Frontal cortex (tissue), 3 donors: ENCODE measurements at regions not wholly inside any gene's neighbourhood (a gene's known extent, or its start where the extent isn't known, plus 50 kb on each side); places are given as distances from the start of the nearest gene placed in this dataset.
"Not testable (repeated sequence)": the region's sequence is repeated elsewhere in the genome, so short reads cannot be mapped to it uniquely, and the experiment has no call there.

Experiments
- DNase-seq, 2 donors: peaks; one replicate each; pipeline ENCODE4 v3.0.0; 2012; ENCODE audit warnings: low spot score in 2 of 2
- FAIRE-seq: peaks from 2 replicates; lab custom pipeline; 2012; peaks lifted over from hg19 to GRCh38; lab: Jason Lieb, UNC
- donor health status: control.
- donor health status: control.
- donor health status: control.

- no peak for DNase-seq
- FAIRE-seq = no peak
These were observed 337.7 kb upstream of the CTSO start for GRCh38 chr4:156291317-156291716.

- no peak for DNase-seq
These were observed 337.1 kb upstream of the CTSO start for GRCh38 chr4:156290811-156291210.

DNA sequence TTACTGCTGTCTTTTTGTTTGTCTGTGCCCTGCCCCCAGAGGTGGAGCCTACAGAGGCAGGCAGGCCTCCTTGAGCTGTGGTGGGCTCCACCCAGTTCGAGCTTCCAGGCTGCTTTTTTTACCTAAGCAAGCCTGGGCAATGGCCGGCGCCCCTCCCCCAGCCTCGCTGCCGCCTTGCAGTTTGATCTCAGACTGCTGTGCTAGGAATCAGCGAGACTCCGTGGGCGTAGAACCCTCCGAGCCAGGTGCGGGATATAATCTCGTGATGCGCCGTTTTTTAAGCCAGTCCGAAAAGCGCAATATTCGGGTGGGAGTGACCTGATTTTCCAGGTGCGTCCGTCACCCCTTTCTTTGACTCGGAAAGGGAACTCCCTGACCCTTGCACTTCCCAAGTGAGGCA lies 336.4 kb upstream of the CTSO start:
- not testable (repeated sequence) for FAIRE-seq, DNase-seq

More at GRCh38 chr4:156290811-156291210, 337.1 kb upstream of the CTSO start:
- FAIRE-seq = no peak

- FAIRE-seq (no peak), DNase-seq (no peak)
These were observed 327.0 kb upstream of the CTSO start for GRCh38 chr4:156280686-156281085.

GRCh38 chr4:156265407-156265806 lies 311.7 kb upstream of the CTSO start:
- DNase-seq (no peak), FAIRE-seq (no peak)

GRCh38 chr4:156261230-156261629 lies 307.6 kb upstream of the CTSO start:
- DNase-seq = no peak
- FAIRE-seq = no peak

DNA sequence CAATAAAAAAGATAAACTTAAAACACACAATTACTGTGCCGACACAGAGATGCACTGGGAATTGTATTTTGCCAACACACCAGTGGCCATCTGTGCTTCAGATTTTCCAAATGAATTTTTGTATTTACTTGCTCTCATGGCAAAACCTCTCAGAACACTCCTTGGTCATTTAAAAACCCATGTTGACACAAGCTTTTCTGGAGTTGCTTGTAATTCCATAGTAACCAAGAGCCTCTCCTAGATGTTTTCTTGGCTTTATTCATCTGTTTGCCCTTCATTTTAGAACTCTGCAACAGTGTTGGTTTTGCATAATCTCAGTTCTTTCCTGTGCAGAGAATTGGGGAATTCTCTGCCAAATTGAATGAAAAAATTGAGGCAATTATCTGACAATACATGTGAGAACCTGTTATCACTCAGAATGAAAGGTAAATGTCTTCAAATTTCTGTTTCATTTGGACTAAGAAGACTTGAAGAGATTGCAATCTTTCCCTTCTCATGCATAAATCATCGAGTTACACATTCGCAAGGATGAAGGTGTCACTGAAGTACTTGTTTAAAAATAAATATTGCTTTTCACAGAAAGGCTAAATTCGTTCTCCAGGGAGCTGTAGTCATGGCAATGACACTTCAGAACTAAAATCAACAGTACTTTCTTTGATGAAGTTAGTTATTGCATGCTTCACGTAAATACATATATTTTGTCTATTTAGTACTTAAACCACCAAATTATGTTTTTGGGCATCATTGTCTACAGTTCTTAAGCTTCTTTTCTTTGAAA lies 301.8 kb upstream of the CTSO start:
- FAIRE-seq = no peak
- DNase-seq = no peak

DNA sequence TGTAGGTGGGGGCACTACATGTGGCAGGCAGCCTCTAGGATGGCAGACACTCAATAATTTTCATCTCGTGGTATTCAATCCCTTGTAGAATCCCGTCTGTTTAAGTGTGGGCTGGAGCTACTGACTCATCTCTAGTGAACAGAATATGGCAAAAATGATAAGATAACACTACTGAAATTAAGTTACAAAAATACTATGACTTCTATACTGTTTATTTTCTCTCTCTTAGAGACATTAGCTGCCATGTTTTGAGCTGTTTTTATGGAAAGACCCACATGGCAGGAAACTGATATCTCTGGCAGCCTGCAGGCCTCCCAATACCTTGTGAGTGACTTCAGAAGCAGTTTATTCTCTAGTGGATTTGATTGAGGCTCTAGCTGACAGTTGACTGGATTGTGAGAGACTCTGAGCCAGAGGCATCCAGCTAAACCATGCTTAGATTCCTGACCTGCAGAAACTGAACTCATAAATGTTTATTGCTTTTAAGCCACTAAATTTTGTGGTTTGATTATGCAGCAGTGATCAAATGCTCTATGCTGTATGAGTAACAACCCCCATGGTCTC lies 298.8 kb upstream of the CTSO start:
- no peak for FAIRE-seq
- DNase-seq = no peak

DNA sequence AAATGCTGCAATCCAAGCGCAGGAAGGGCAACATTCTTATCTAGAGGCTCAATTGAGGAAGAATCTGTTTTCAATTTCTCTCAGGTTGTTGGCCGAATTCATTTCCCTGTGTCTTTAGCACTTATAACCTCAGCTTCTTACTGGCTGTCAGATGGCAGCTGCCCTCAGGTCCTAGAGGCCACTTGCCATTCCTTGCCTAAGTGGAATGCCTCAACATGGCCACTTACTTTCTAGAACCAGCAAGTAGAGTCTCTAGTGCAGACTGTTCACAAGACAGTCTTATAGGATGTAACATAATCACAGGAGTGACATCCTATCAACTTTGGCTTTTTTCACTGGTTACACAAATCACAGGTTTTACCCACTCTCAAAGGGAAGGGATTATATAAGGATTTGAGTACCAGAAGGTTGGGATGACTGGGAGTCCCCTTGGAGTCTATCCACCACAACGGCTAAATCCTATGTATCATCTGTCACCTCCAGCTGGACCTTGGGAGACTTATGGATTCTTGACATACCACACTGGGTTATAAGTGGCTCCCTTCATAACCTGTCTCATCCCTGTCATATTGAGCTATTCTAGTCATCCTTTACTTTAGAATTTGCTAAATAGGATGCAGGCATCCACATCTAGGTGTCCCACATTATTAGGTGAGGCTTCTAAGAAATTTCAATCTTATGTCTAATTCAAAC lies 297.9 kb upstream of the CTSO start:
- no peak for FAIRE-seq
- DNase-seq = no peak

DNA sequence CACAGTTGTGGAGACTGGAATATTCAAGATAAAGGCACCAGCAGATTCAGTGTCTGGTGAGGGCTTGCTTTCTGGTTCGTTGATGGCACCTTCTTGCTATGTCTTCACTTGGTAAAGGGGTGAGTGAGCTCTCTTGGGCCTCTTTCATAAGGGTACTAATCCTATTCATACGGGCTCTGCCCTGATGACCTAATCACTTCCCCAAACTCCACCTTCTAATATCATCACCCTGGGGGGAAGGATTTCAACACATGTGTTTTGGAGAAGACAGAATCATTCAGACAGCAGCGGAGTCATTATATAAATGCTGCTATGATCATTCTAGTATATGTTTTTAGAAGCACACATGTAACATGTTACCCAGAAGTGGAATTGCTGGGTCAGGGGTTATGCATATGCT lies 295.3 kb upstream of the CTSO start:
- DNase-seq (no peak), FAIRE-seq (no peak)

- DNase-seq (no peak), FAIRE-seq (no peak)
These were observed 293.8 kb upstream of the CTSO start for GRCh38 chr4:156247470-156247869.

- no peak for FAIRE-seq
- DNase-seq = no peak
These were observed 289.3 kb upstream of the CTSO start for GRCh38 chr4:156243015-156243414.

- no peak for DNase-seq
- no peak for FAIRE-seq
These were observed 288.7 kb upstream of the CTSO start for GRCh38 chr4:156242390-156242789.

DNA sequence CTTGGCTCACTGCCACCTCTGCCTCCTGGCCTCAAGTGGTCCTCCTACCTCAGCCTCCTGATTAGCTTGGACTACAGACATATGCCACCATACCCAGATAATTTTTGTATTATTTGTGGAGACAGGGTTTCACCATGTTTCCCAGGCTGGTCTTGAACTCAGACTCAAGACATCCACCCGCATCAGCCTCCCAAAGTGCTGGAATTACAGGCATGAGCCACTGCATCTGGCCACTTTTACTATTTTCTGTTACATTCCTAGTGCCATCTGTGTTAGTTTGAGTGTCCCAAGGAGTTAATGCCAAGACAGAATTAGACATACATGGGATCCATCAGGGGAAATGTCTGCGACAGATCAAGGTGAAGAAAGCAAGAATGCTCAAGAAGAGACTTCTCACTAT lies 288.2 kb upstream of the CTSO start:
- no peak for FAIRE-seq
- DNase-seq = no peak

- no peak for FAIRE-seq
- no peak for DNase-seq
These were observed 284.5 kb upstream of the CTSO start for GRCh38 chr4:156238171-156238570.

GRCh38 chr4:156237231-156237630 lies 283.6 kb upstream of the CTSO start:
- FAIRE-seq = no peak
- no peak for DNase-seq

DNA sequence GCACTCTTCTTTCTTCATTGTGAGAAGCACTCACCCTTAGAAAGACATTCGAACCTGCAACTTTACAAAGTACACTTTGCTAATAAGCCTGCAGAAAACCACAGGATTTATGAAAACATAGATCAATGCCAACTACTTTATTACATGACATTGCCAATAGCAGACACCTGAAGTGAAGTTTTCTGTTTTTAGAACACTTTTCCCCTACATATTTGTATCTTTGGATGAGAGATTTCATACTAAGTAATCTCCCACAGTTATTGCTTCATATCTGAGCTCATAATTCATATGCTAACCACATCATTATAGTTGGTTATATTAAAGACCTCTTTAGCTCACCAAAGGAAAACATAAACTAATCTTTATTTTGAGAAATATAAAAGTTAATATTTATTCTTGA lies 276.5 kb upstream of the CTSO start:
- DNase-seq (no peak), FAIRE-seq (no peak)

DNA sequence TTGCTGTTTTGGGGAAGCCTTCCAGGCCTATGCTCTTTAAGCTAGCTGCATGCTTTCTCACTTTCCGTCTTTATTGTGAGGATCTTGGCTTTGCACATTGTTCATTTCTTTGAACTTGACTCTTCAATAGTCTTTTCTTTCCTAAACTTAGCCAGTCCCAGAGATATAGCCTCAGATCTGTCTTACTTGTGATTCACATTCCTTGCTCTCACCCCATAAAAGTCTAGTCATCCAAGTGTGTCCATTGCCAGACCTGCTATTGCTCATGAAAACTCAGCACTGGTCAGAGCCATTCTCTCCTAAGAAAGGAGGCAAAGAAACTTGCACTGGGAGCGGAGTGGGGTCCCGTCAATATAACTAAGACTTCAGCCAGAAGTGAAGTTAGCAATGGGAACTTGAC lies 275.0 kb upstream of the CTSO start:
- DNase-seq = no peak
- FAIRE-seq = no peak

GRCh38 chr4:156227321-156227720 lies 273.7 kb upstream of the CTSO start:
- FAIRE-seq = no peak
- DNase-seq = no peak

DNA sequence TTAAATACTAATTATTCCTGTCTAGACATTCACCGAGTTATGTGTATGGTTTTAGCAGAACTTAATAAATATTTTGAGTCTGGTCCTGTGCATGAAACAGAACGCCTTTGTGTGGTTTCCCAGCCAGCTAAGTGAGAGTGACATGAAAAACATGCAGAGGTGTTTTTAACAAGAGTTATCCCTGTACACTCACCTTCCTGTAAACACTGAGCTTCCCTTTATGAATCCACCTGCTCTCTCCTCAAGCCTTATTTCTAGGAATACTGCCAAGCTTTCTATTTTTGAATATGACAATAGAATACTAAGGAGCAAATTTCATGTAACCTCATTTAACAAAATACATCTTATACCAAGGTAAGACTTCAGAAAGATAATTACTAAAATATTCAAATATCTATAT lies 270.3 kb upstream of the CTSO start:
- FAIRE-seq (no peak), DNase-seq (no peak)

GRCh38 chr4:156217236-156217635 lies 263.6 kb upstream of the CTSO start:
- FAIRE-seq (no peak), DNase-seq (no peak)
